Fibroblast of skin of right quadriceps (primary cell): ENCODE measurements at regions not wholly inside any gene's neighbourhood (a gene's known extent, or its start where the extent isn't known, plus 50 kb on each side); places are given as distances from the start of the nearest gene placed in this dataset.

Experiments
- DNase-seq: peaks from one replicate; pipeline ENCODE4 v3.0.0-alpha.2; 2013

DNA sequence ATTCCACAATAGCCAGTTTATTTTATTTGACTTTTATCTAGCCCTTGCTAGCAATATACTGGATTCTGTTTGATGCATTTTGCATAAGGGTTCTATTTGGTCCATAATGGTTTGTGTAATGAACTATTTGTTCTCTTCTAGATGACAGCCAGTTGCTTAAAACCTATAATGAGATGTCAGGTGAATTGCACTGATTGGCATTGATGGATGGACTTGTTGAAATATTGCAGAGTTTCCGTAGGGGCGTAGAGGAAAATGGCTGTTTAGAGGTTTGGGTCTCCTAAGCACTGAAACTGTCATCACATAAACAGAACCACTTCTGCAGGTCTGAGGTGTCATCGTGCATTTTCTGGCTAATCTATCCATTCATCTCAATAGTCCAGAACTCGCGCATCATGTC, 124.9 kb upstream of the HDAC9 start:
- DNase-seq = no peak

DNA sequence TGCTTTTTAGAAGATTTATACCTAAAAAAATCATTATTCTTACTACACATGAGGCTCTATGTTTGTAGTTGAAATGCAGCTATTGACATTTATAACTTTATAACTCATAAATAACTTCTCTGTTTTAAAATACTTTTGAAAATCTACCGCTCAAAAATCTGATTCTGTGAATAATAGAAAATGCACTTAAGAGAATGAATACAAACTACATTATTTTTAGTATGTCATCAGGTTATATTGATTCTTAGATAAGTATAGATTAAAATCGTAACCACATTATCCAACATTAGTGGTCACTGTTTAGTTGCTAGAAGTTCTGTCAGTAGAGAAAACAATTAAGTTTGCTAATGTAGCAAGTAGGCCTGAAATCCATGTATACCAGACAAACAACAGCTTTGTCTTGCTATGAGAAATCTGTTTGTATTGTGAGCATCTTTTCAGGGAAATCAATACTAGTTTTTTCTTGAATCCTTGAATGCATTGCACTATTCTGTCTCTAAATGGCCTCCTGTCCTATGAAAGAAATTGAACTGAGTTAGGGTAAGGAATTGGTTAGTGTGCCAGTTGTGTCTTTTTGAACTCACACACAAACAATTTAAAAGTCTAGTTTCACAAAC, 116.5 kb upstream of the HDAC9 start:
- no peak for DNase-seq

DNA sequence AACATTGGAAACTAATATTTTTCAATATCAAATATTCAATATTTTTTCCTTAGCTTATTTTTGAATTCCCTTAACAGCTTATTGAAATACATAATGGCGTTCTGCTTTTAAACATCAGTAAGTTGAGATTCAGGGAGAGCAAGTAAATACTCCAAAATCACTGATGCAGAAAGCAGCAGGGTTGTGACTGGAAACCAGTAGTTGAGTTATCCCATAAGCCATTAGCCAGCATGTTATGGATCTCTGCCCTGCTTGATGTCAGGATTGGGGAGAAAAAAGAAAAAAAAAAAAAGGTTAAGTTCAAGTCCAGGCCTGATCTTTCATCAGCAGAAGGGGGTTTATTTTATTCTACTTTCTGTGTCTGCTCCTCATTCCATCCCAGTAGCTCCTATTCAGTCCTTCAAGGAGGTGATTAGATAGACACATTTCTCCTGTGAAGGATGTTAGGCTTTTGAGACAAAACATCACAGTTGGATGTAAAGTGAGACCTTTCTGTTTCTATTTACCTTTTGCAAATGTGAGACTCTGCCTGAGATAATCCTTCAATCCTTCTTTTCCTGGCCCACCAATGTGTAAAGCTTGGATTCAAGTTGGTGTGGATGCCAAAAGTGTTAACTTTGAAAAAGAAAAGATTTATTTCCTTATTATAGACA, 110.9 kb upstream of the HDAC9 start:
- DNase-seq = no peak

DNA sequence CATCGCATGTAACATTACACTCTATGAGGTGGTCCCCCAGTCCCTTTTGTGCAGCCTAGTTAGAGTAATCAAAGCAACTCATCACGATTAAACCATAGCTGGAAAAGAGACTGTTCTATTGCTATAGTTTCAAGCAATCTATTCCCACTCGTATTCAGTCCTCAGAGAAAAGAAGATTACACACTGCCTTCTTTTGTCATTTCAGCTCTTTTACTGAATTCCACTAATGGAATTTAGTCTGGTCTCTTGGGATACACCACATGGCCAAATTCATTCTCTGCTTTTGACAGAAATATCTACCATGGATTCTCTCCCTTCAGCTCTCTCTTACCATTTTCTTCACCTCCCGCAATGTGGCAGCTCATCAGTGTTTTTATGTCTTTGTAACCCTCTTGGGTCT, 108.9 kb upstream of the HDAC9 start:
- DNase-seq = no peak

DNA sequence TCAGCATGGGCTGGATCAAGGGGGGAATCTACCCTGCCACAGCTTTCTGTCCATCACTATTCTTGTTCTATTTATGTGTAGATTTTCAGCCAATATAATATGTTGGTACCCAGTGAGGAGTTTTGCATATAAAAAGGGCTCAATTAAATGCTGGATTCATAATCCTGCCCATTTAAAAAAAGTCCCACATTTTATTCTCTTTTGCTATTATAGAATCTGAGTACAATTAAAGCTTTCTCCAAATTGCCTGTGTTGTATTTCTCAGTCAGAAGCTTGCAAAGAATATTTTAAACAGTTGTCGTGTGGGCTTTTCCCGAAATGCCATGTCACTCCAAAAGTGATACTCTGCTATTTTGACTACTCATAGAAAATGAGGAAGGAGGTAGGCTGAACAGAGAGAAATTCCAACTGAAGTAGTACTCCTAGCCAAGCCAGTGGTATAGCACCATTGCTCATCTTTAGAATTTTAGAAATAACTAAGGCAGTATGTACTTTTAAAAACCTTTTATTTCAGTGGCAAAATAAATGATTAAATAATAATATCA, 108.3 kb upstream of the HDAC9 start:
- DNase-seq = no peak

DNA sequence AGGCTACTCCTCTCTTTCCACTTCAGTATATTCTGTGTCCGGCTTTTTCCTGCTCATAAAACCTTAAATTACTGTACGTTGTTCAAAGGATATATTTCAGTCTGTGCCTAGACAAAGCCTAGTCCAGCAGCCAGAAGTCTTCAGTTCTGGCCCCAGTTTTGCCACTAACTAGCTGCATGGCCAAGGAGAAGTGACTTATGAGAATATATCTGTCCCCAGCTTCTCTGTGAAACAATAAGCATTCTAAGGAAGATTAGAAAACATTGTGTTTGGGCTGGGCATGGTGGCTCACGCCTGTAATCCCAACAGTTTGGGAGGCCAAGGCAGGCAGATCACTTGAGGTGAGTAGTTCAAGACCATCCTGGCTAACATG, 105.0 kb upstream of the HDAC9 start:
- no peak for DNase-seq

DNA sequence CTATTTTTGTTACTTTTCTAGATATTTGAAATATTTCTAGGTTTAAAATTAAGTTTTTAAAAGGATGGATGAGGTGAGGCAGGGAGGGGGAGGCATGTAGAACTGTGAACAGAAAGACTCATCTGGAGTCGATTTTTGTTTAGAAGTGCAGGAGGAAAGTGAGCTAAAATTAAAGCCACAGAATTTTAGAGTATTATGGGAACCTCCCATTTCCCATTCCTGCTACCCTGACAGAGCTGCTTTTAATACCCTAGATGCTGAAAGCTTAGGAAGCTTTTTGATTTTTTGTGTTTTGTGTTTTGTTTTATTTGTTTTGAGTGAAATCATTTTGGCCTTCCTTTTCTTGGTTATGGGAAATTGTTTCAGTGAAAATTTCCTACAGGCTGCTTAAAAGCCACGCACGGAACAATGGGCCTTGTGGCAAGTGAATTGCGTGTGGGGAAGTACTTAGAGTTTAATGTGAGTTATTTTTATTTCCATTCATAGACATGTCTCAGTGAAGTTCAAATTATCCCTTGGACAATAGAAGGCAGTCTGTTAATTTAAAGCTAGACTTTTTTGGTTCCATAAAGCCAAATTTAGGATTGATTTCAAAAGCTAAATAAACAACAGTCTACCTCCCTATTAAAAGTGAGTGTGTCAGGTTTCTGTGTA, 102.0 kb upstream of the HDAC9 start:
- no peak for DNase-seq

DNA sequence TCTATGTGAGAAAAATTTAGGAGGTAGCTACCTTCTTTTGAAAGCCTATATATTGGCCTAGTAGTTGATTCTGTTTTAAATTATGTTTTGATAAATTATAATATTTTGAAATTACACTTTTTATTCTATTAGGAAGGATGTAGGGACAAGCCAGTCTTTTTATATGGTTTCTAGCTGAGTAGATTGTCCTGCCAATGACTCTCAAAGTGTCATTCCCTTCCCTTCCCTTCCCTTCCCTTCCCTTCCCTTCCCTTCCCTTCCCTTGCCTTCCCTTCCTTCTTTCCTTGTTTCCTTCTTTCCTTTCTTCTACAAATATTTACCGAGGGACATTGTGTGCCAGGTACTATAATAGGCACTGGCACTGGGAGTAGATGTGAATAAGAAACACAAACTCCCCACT, 99.7 kb upstream of the HDAC9 start:
- no peak for DNase-seq

DNA sequence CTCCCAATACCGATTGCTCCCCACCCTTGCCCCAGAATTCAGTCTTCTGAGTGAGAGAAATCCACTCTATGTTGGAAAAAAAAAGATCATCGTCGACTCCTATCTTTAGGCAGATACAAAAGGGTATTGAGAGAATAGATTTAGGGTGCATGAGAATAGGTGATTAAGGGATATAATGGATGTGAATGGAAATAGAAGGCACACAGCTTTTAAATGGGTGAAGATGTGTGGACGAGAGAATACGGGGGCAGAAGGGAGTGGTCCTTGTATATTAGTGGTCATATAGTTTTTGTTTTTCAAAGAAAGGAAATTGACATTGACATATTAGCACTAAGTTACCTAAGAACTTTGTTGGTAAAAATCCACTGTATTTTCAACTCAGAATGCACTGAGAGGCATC, 98.6 kb upstream of the HDAC9 start:
- no peak for DNase-seq

DNA sequence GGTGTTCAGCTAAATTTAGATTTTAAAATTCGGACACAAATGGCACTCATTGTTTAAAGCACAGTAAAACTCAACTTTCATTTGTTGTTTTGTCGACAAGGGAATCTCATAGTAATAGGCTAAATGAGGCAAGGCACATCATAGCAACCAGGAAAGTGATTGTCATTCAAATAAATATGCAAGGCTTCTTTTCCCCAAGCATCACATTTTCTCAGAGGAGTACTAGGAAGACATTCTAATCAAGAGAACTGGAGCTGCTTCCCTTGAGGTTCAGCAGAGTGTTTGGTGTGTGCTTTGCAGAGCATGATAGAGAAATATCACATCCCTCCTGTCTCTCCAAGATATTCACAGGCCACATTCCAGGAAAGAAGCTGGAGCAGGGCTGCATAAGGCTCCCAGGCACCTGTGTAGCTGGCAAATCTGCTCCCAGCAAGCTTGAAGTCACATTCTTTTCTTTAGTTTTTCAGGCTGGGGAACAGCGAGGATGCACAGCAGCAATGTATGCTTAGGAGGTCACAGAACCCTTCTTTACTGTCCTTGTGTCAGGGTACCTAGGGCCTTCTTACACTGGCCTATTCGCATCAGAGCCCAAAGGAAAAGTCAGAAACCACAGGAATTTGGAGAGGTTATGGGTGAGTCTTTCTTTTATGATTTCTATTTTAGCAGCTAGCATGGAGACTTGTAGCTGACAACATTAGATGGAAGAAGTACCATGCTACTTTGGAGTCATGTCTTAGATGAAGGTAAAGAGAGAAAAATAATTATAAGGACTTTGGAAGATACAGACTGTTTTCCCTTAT, 95.9 kb upstream of the HDAC9 start:
- peak; percentile 24 for DNase-seq

DNA sequence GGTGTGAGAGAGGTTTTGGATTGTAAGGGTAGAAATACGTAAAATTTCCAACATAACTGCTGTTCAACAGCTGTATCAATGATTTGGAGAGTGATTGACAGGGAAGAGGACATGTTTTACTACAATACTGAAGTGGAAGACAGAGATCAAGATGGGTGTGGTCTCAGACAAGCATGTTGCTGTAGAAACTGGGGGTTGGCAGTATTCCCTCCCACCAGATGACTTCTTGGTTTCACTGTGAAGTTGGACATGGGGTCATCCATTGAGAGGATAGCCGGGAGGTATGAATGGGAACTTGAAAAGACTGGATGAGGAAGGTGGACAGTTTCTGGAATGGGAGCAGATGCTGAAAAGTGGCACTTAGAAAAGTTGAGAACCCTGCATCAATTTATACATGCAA, 95.3 kb upstream of the HDAC9 start:
- no peak for DNase-seq

DNA sequence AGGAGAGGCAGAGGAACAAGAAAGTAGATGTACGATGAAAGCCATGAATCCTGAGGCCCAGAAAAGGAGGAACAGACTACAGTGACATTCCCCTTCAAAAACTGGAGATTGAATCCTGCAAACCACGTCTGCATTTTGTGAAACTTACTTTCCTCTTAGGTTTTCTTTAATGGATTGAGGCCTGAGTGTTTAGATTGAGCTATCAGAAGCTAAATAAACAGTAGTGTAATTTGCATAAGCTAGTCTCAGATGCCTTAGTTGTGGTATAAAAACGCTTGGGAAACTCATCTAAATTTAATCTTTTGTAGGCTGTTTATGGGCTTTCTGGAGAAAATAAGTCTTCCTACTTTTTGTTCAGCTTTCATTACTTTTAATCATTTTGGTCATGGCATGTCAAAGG, 94.8 kb upstream of the HDAC9 start:
- DNase-seq = no peak

DNA sequence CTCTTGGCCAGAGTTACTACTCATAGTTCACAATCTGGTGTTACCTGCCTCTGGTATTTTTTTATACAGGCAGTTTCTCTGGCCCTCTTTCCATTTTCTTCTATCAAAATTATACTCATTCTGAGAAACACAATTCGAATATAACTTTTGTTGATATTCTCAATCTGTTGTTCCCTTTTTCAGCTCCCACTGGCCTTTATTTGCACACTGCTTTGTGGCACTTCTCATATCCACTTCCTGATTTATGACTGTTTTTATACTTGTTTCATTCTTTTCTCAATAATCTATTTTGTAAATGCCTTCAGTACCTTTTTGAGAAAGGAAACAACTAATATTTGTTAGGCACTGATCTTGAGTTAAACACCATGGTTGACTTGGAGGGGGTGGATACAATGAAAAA, 93.8 kb upstream of the HDAC9 start:
- no peak for DNase-seq

DNA sequence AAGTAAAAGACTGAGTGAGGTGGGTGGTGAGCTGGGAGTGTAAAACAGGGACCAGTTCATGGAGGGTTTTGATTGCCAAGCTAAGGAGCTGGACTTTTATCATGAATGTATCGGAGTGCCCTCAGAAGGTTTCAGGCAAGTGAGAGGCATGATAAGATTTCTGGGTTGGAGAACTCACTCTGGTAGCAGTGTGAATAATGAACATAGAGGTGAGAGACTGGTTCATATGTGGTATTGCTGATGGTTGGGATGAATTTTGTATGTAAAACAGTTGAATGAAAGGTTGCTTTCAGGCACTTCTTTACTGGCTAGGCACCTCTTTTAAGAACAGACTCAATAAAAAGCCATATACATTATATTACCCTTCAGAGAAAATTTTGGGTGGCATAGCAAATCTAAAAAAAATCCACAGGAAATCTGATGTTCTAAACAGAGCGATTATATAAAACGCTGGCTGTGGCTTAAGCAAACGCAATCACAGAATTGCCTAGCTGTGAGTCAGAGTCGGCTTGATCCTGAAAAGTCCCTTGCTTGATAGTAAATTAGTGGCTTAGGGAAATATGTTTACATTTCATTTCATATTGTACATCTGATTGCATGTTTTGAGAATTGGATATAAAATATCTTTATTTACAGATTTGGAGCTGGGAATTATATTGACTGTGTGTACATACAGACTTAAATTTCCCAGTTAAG, 92.9 kb upstream of the HDAC9 start:
- DNase-seq = peak; percentile 80

DNA sequence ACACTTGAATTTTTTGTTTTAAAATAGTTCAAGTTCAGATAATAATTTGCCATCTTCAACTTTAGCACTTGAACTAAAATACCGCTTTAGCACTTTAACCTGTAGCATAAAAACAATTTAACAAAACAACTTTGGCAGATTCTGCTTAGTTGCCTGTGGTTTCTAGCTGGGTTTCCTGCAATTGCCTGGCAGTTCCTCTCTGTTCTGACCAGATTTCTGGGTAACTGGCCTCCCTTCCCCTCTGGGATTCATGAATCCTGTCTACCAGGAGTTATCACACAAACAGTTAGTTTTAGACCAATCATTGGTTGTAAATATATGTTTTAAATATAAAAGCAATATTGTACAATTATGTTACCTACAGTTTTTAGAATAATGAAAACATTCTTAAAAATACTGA, 89.8 kb upstream of the HDAC9 start:
- DNase-seq = no peak

DNA sequence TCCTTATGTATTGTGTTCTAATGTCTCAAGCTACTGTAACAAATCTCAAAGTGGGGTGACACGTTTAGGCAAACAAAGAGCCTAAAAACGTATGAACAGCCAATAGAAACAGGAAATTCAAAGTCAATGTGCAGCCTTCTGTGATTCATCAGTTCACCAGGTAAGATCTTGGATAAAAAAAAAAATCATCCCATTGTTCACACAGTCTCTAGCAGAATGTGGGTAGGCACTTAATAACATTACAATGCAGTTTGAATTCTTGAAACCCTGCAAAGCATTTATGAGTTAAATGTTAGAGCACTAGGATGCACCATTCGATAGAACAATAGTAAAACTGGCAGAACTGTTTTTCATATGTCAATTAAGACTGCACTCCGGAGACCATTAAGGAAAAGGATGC, 88.2 kb upstream of the HDAC9 start:
- DNase-seq = no peak

DNA sequence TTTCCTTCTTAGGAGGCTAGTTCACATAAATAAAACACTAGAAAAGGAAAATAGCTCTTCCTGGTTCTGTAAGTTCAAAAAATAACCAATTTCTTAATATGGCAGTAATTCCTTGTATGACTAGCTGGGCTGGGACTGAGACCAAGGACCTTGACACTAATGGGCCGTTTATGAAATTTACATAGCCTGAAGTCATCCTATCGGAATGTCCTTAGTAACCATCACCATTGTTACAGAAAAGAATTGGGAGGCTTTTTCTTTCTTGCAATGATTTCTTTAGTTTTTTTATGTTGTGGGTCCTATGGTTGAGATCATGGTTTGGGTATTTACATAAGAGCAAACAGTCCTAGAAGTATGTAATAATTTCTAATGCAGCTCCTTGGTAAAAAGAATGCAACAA, 87.1 kb upstream of the HDAC9 start:
- DNase-seq = peak; percentile 95

DNA sequence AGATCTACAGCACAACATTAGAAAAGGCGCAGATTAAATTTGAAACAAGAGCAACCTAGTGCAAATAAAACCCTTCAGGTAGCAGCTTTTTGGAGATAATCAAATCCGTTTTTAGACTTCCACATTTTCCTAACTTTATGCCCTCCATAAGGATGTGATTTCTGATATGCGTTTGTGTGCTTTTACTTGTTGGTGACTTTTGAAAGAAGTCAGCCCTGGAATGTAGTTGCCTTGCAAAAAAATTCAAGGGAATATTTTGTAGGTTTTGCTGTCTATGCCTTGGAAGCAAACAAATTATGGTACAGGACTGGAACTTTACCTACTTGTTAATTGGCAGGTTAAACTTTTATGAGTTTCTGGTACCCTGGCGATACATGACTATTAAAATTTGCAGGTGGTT, 86.7 kb upstream of the HDAC9 start:
- no peak for DNase-seq

DNA sequence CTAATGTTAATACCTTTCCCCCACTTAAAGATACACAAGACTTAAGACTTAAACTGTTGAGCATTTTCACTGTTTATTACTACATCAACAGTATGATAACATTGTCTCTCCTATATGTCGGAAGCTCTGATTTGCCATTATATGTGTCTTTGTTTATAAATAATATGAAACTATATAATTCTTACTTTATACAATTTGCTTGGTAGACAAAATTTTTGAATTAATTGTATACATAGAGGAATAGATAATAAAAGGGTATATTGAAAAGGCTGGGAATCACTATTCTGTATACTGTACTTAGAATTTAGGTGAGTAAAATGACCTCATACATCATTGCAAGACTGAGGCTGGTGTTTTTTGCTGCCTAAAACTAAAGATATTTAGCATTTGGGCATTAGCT, 82.1 kb upstream of the HDAC9 start:
- DNase-seq = no peak

DNA sequence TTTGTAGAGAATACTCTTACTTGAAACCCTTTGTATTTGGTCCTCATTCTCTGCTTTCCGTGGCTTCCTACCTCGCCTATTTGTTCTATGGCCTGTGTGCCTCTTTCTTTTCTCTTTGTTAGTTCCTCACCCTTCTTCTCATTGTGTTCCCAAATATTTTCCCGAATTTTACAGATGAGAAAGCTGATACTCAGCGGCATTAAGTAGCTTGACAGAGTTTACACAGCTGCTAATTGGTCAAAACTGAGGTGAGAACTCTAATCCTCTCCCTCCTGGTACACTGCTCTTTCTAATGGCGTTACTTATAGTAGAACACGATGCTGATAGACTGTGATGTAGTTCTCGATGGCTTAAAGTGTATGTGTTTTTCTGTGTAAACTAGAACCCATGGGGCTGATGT, 80.7 kb upstream of the HDAC9 start:
- no peak for DNase-seq

DNA sequence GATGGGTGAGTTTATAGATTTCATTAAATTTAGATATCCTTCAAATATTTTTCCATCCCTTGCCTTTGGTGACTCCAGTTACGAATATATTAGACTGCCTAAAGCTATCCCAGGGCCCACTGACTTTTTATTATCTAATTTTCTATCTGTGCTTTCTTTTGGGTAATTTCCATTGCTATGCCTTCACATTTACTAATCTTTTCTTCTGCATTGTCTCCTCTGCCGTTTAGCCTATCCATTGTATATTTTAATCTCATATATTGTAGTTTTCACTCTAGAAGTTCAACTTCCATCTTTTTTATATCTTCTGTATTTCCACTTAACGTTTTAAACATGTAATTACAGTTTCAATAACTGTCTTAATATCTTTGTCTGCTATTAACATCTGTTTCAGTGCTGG, 78.6 kb upstream of the HDAC9 start:
- no peak for DNase-seq

DNA sequence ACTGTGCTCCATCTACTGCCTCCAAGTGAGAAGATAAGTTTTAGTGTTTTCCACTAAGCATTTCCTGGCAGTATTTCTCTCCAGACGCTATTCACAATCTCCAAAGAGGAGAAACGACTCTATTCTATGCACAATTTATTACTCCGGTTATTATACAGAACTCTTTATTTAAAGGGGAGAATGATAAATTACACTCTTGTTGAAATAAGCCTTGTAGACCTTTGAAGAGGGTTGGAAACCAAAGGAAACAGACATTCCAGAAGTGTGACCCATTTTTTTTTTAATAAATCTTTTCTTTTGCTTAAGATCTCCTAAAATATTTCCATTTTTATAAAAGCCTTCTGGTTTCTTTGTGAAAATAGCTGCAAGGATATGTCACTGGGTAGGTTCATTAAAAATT, 76.1 kb upstream of the HDAC9 start:
- DNase-seq = peak; percentile 71

DNA sequence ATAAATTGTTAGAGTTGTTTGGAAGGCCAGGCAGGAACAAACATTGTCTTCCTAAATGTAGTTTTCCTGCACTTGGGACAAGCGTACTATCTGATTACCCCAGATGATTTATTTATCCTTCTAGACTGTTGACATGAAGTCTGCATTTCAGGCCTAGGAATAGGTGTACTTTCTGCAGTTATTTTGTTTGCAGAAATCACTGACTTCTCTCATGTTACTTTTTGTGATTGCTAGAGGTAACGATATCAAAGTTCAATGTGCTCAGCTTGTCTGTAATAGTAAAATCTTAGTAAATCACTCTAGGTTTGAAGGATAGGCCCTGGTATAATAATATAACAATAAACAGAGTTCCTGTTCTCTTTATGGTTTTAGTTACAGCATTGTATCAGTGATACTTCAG, 75.4 kb upstream of the HDAC9 start:
- DNase-seq = no peak
